ENCODE measurements at regions not wholly inside any gene's neighbourhood (a gene's known extent, or its start where the extent isn't known, plus 50 kb on each side); places are given as distances from the start of the nearest gene placed in this dataset.

DNA sequence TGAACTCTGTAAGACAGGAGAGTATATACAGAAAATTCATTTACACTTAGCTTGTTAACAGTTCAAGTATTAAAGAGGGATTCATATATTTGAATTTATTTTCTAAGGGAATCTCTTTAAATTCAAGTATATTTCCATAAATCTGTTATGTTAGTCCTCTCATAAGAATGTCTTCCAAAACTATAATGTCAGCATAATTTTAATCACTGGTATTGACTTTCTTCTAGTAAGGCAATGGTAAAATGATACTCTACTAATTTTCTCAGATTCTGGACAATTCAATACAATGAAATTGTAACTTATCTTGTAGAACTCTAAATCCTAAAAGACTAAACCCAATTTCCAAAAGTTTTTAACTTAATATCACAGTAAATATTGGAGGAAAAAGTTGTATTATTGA, 66.3 kb upstream of the EPHA6 start (continued):
- TF ChIP-seq, protein P1, sequence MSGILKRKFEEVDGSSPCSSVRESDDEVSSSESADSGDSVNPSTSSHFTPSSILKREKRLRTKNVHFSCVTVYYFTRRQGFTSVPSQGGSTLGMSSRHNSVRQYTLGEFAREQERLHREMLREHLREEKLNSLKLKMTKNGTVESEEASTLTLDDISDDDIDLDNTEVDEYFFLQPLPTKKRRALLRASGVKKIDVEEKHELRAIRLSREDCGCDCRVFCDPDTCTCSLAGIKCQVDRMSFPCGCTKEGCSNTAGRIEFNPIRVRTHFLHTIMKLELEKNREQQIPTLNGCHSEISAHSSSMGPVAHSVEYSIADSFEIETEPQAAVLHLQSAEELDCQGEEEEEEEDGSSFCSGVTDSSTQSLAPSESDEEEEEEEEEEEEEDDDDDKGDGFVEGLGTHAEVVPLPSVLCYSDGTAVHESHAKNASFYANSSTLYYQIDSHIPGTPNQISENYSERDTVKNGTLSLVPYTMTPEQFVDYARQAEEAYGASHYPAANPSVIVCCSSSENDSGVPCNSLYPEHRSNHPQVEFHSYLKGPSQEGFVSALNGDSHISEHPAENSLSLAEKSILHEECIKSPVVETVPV (CRISPR knock-in tag; IDR thresholded peaks at IDR 0.05) = no peak
- TF ChIP-seq TOX (CRISPR knock-in tag; IDR thresholded peaks at IDR 0.05; ENCODE audit: borderline replicate concordance) (no peak), BACH2 (CRISPR knock-in tag; IDR thresholded peaks at IDR 0.05; ENCODE audit: borderline replicate concordance) (no peak), TCF4 (CRISPR knock-in tag; IDR thresholded peaks at IDR 0.05; ENCODE audit: borderline replicate concordance) (no peak)

DNA sequence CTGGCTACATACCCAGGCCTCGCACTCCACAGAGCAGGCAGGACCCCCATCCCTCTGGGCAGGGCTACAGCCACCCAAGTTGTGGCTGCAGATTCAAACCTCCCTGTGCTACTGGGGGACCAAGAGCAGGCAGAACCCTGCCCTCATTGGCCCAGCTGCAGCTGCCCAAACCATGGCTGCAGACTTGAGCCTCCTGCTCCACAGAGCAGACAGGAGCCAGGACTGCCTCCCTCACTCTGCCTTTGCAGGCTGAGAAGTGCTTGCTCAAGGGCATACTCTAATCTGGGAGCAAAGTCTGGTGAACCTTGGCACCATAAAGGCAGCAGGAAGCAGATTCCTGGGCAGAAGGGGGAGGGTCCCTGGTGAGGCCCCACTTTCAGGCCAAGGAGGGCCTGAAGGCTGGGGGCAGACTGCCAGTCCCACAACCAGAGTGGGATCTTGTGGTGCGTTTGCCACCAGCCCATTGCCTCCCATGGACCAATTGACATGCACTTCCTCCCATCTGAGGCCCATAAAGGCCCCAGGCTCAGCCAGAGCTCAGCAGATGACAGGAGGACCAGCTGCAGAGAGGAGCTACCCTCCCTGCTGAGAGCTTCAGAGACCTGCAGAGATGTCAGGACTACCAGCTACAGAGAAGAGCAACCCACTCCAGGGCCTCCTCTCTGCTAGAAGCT, 64.2 kb upstream of the EPHA6 start:
- ATAC-seq = no peak
- TF ChIP-seq, protein P2, sequence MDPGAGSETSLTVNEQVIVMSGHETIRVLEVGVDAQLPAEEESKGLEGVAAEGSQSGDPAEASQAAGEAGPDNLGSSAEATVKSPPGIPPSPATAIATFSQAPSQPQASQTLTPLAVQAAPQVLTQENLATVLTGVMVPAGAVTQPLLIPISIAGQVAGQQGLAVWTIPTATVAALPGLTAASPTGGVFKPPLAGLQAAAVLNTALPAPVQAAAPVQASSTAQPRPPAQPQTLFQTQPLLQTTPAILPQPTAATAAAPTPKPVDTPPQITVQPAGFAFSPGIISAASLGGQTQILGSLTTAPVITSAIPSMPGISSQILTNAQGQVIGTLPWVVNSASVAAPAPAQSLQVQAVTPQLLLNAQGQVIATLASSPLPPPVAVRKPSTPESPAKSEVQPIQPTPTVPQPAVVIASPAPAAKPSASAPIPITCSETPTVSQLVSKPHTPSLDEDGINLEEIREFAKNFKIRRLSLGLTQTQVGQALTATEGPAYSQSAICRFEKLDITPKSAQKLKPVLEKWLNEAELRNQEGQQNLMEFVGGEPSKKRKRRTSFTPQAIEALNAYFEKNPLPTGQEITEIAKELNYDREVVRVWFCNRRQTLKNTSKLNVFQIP (CRISPR knock-in tag; IDR thresholded peaks at IDR 0.05; ENCODE audit: borderline replicate concordance, low read depth) = no peak
- TF ChIP-seq, protein P3, sequence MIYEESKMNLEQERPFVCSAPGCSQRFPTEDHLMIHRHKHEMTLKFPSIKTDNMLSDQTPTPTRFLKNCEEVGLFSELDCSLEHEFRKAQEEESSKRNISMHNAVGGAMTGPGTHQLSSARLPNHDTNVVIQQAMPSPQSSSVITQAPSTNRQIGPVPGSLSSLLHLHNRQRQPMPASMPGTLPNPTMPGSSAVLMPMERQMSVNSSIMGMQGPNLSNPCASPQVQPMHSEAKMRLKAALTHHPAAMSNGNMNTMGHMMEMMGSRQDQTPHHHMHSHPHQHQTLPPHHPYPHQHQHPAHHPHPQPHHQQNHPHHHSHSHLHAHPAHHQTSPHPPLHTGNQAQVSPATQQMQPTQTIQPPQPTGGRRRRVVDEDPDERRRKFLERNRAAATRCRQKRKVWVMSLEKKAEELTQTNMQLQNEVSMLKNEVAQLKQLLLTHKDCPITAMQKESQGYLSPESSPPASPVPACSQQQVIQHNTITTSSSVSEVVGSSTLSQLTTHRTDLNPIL (CRISPR knock-in tag; IDR thresholded peaks at IDR 0.05; ENCODE audit: low read depth) = no peak
- TF ChIP-seq ARNTL (CRISPR knock-in tag; IDR thresholded peaks at IDR 0.05; ENCODE audit: borderline replicate concordance, low read depth) (no peak), BACH2 (CRISPR knock-in tag; IDR thresholded peaks at IDR 0.05; ENCODE audit: borderline replicate concordance) (no peak), ESRRG (CRISPR knock-in tag; IDR thresholded peaks at IDR 0.05) (no peak), TOX (CRISPR knock-in tag; IDR thresholded peaks at IDR 0.05; ENCODE audit: borderline replicate concordance) (no peak), ZNF8 (CRISPR knock-in tag; IDR thresholded peaks at IDR 0.05) (no peak), CSDC2 (CRISPR knock-in tag; IDR thresholded peaks at IDR 0.05) (no peak), ZNF70 (CRISPR knock-in tag; IDR thresholded peaks at IDR 0.05) (no peak), ZFP30 (CRISPR knock-in tag; IDR thresholded peaks at IDR 0.05) (no peak), ZFP3 (CRISPR knock-in tag; IDR thresholded peaks at IDR 0.05) (no peak), TCF4 (CRISPR knock-in tag; IDR thresholded peaks at IDR 0.05; ENCODE audit: borderline replicate concordance) (no peak), GLIS3 (CRISPR knock-in tag; IDR thresholded peaks at IDR 0.05) (no peak), PPARA (CRISPR knock-in tag; IDR thresholded peaks at IDR 0.05; ENCODE audit: borderline replicate concordance) (no peak)
- TF ChIP-seq, protein P4, sequence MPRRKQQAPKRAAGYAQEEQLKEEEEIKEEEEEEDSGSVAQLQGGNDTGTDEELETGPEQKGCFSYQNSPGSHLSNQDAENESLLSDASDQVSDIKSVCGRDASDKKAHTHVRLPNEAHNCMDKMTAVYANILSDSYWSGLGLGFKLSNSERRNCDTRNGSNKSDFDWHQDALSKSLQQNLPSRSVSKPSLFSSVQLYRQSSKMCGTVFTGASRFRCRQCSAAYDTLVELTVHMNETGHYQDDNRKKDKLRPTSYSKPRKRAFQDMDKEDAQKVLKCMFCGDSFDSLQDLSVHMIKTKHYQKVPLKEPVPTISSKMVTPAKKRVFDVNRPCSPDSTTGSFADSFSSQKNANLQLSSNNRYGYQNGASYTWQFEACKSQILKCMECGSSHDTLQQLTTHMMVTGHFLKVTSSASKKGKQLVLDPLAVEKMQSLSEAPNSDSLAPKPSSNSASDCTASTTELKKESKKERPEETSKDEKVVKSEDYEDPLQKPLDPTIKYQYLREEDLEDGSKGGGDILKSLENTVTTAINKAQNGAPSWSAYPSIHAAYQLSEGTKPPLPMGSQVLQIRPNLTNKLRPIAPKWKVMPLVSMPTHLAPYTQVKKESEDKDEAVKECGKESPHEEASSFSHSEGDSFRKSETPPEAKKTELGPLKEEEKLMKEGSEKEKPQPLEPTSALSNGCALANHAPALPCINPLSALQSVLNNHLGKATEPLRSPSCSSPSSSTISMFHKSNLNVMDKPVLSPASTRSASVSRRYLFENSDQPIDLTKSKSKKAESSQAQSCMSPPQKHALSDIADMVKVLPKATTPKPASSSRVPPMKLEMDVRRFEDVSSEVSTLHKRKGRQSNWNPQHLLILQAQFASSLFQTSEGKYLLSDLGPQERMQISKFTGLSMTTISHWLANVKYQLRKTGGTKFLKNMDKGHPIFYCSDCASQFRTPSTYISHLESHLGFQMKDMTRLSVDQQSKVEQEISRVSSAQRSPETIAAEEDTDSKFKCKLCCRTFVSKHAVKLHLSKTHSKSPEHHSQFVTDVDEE (CRISPR knock-in tag; IDR thresholded peaks at IDR 0.05) = no peak
- TF ChIP-seq, protein P5, sequence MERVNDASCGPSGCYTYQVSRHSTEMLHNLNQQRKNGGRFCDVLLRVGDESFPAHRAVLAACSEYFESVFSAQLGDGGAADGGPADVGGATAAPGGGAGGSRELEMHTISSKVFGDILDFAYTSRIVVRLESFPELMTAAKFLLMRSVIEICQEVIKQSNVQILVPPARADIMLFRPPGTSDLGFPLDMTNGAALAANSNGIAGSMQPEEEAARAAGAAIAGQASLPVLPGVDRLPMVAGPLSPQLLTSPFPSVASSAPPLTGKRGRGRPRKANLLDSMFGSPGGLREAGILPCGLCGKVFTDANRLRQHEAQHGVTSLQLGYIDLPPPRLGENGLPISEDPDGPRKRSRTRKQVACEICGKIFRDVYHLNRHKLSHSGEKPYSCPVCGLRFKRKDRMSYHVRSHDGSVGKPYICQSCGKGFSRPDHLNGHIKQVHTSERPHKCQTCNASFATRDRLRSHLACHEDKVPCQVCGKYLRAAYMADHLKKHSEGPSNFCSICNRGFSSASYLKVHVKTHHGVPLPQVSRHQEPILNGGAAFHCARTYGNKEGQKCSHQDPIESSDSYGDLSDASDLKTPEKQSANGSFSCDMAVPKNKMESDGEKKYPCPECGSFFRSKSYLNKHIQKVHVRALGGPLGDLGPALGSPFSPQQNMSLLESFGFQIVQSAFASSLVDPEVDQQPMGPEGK (CRISPR knock-in tag; IDR thresholded peaks at IDR 0.05; ENCODE audit: borderline replicate concordance) = no peak
- TF ChIP-seq, protein P1 (CRISPR knock-in tag; IDR thresholded peaks at IDR 0.05) = no peak

DNA sequence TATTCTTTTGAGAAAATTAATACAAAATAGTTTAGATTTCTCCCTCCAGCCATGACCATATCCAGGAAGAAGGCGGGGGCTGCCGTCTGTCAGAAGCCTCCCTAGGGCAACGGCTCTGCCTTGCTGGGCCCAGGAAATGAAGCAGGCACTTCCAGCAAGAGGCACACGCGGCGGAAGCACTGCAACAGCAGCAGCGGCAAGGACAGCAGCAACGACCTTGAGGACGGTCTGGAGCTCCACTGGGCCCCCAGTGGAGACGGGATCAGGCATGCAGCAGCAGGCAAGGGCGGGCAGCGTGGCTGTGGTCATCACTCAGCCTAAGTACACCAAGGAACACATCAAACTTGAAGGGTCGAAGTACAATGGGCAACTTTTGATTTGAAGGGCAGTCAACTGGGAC, 61.3 kb upstream of the EPHA6 start:
- ATAC-seq = no peak
- TF ChIP-seq TCF4 (CRISPR knock-in tag; IDR thresholded peaks at IDR 0.05; ENCODE audit: borderline replicate concordance) (no peak), TOX (CRISPR knock-in tag; IDR thresholded peaks at IDR 0.05; ENCODE audit: borderline replicate concordance) (no peak), ISL1 (CRISPR knock-in tag; IDR thresholded peaks at IDR 0.05) (no peak), GLIS3 (CRISPR knock-in tag; IDR thresholded peaks at IDR 0.05) (no peak), ARNTL (CRISPR knock-in tag; IDR thresholded peaks at IDR 0.05; ENCODE audit: borderline replicate concordance, low read depth) (no peak), RARB (CRISPR knock-in tag; IDR thresholded peaks at IDR 0.05) (no peak), ZFP3 (CRISPR knock-in tag; IDR thresholded peaks at IDR 0.05) (no peak), ZNF565 (CRISPR knock-in tag; conservative IDR thresholded peaks at IDR 0.05; ENCODE audit: low read depth) (no peak)
- TF ChIP-seq, protein P2 (CRISPR knock-in tag; IDR thresholded peaks at IDR 0.05; ENCODE audit: borderline replicate concordance, low read depth) = no peak
- TF ChIP-seq, protein P3 (CRISPR knock-in tag; IDR thresholded peaks at IDR 0.05; ENCODE audit: low read depth) = no peak
